ENCODE measurements at regions not wholly inside any gene's neighbourhood (a gene's known extent, or its start where the extent isn't known, plus 50 kb on each side); places are given as distances from the start of the nearest gene placed in this dataset.

DNA sequence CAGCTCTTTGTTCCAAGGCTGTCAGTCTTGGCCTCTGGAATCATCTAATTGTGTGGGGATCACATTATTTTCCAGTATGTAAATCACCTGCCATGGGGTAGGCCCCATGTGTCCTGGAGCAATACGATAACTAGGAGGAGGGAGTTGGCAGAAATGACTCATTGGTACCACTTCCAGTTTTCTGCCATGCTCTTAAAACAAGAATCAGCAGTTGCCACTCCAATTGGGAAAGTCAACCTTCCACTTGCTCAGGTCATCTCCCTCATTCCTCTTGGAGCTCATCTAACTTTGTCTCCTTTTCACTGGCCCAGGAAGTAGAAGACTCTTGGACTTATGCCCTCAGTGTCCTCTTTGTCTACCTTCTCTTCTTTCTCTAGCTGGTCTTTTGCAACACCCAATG, 487.0 kb downstream of the SLC4A3 start:
- TF ChIP-seq CTCF (conservative IDR thresholded peaks at IDR 0.05; ENCODE audit: low read depth, low read length) = no peak
- TF ChIP-seq EZH2 (IDR thresholded peaks at IDR 0.05; ENCODE audit: low read length, unreplicated experiment) = no peak
- no peak for TF ChIP-seq EZH2phosphoT487 (IDR thresholded peaks at IDR 0.05; ENCODE audit: borderline replicate concordance, low read length)
